HUDEP-2 (cell line): ENCODE measurements at regions not wholly inside any gene's neighbourhood (a gene's known extent, or its start where the extent isn't known, plus 50 kb on each side); places are given as distances from the start of the nearest gene placed in this dataset.

Source experiments
- DNase-seq, 76 experiments: peaks; one replicate each; lab custom pipeline; 2025; ENCODE audit not compliant: unreplicated experiment in 76 of 76; lab: John Stamatoyannopoulos, UW

DNA sequence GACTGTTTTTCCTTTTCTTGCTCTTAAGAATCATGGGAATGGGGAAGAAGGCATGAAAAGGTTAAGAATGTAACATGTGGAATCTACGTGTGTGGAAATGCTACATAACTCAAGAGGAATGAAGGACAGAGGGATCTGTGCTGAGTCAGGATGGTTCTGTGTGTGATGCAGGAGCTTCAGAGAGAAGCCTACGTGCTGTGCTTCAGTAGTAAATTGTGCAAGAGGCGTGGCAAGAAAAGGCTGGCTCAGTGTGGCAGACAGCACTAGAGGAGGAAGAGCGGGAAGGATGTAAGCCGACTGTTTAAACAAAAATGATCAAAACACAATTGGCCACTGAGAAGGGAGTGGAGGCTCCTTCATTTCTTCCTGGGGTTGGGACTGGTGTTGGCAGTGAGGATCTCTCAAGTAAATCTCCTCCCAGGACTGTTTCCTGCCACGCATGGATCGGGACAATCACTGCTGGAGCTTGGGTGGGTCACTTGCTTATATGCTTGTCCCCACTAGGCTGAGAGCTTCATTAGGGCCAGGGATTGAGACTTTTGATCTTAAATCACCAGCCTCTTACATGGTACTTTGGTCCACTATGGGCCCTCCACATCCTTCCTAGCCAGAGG, 59.4 kb upstream of the BASP1 start:
- no peak for DNase-seq

DNA sequence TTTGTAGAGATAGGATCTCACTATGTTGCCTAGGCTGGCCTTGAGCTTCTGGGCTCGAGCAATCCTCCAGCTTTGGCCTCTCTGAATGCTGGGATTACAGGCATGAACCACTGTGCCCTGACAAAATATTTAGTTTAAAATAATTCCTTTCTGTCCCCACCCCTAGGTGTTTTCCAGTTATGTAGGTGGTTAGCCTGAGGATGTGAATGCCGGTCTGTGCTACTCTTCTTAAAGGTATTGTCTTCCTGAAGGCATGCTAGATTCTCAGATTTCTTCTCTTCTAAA, 56.7 kb upstream of the BASP1 start:
- no peak for DNase-seq

DNA sequence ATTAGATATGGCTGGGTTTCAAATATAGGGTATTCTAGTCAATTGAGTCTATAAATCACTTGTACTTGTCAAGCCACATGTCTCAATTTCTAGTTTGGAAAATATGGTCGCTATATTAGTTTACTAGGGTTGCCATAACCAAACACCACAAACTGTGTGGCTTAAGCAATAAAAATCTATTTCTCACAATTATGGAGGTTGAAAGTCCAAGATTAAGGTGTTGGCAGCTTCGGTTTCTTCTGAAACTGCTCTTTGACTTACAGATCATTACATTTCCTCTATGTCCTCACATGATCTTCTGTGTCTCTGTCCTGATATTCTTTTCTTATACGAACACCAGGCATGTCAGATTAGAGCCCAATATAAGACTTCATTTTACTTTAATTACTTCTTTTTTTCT, 55.8 kb upstream of the BASP1 start:
- DNase-seq, result no peak

DNA sequence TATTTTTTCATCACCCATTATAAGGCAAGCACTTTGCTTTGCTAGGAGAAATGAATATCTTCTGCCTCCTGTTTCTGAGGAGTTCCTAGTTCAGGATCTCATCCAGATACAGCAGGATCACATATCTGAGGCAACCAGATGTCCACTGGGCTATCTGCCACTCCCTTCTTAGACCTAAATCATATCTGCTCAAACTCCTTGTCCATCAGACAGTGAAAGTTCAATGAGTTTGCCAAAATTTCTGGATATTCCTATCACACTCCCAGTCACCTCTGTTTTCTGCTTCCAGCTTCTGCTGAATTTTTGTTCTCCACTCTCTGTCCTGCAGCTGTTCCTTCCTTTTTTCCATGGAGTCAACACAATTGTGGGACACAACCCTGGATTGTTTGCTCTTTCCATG, 54.2 kb upstream of the BASP1 start:
- peak in 2 of 76 experiments; percentile 4 to 10 for DNase-seq

DNA sequence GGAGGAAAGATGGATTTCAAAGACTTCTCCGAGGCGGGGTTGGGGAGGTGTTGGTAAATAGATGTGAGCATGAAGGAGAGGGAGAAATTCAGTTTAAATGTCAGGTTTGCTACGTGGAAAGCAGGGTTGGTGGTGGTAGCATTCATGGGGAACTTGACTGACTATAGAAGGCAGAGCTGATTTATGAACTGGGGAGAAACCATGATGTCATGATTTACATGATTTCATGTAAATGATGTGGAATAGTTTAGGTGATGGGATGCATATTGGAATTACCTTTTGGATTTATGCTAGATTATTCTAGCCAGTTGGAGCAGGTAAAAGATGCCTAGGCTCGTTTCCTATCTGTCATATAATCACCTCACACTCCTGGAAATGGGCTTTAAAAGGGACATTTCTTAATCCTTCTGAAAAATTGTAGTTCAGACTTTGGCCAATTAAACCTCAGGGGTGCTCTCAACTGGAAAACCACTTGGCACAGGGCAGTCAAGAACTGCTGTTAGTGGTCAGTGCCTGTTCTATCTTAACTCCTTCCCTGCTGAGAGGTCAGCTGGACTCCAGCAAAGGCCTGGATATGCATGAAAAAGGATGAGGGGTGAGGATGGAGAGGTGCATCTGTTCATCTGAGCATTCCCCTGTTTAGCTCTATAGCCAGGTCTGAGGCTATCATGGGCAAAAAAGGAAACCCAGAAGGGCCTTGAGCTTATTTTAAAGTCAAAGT, 50.1 kb upstream of the BASP1 start:
- no peak for DNase-seq
